ENCODE measurements at regions not wholly inside any gene's neighbourhood (a gene's known extent, or its start where the extent isn't known, plus 50 kb on each side); places are given as distances from the start of the nearest gene placed in this dataset.

GRCh38 chr6:40286721-40287120 is 300.4 kb downstream of the LRFN2 start:
- no peak overlapping the region for H3K4me3 Mint-ChIP-seq (ENCODE audit: unreplicated experiment)
- no peak overlapping the region for H3K27ac Mint-ChIP-seq (ENCODE audit: unreplicated experiment)
- H3K9me3 Mint-ChIP-seq (ENCODE audit: unreplicated experiment), result no peaks in the 10 kb centered on the region
- H3K4me1 Mint-ChIP-seq (ENCODE audit: unreplicated experiment), result peaks cover 1% of the 10 kb centered on the region
- TF ChIP-seq CTCF (IDR thresholded peaks at IDR 0.05; ENCODE audit: unreplicated experiment), result no peak
- no peak for DNase-seq (ENCODE audit: low spot score)
- no peaks in the 10 kb centered on the region for H3K36me3 Mint-ChIP-seq (ENCODE audit: low read depth, unreplicated experiment)
- peaks cover 4% of the 10 kb centered on the region for H3K27me3 Mint-ChIP-seq (ENCODE audit: unreplicated experiment)

GRCh38 chr6:40285996-40286395 is 301.2 kb downstream of the LRFN2 start:
- Mint-ChIP-seq H3K9me3 (ENCODE audit: unreplicated experiment) (no peaks in the 10 kb centered on the region), H3K27me3 (ENCODE audit: unreplicated experiment) (peaks cover 4% of the 10 kb centered on the region), H3K36me3 (ENCODE audit: low read depth, unreplicated experiment) (no peaks in the 10 kb centered on the region), H3K4me1 (ENCODE audit: unreplicated experiment) (peaks cover 7% of the 10 kb centered on the region), H3K4me3 (ENCODE audit: unreplicated experiment) (no peak overlapping the region), H3K27ac (ENCODE audit: unreplicated experiment) (no peak overlapping the region)
- TF ChIP-seq CTCF (IDR thresholded peaks at IDR 0.05; ENCODE audit: unreplicated experiment), result no peak
- DNase-seq (ENCODE audit: low spot score), result no peak

- H3K27ac Mint-ChIP-seq (ENCODE audit: unreplicated experiment), result no peak overlapping the region
- H3K4me3 Mint-ChIP-seq (ENCODE audit: unreplicated experiment), result no peak overlapping the region
Measured at GRCh38 chr6:40285535-40285934, 301.6 kb downstream of the LRFN2 start.

GRCh38 chr6:40282986-40283385 is 304.2 kb downstream of the LRFN2 start:
- no peak overlapping the region for H3K27ac Mint-ChIP-seq (ENCODE audit: unreplicated experiment)
- no peak overlapping the region for H3K4me3 Mint-ChIP-seq (ENCODE audit: unreplicated experiment)
- no peaks in the 10 kb centered on the region for H3K36me3 Mint-ChIP-seq (ENCODE audit: low read depth, unreplicated experiment)
- H3K9me3 Mint-ChIP-seq (ENCODE audit: unreplicated experiment), result no peaks in the 10 kb centered on the region
- peaks cover 4% of the 10 kb centered on the region for H3K27me3 Mint-ChIP-seq (ENCODE audit: unreplicated experiment)
- DNase-seq (ENCODE audit: low spot score), result no peak
- no peak for TF ChIP-seq CTCF (IDR thresholded peaks at IDR 0.05; ENCODE audit: unreplicated experiment)
- H3K4me1 Mint-ChIP-seq (ENCODE audit: unreplicated experiment), result peaks cover 7% of the 10 kb centered on the region

More at GRCh38 chr6:40285535-40285934, 301.6 kb downstream of the LRFN2 start:
- no peak for TF ChIP-seq CTCF (IDR thresholded peaks at IDR 0.05; ENCODE audit: unreplicated experiment)
- peaks cover 4% of the 10 kb centered on the region for H3K27me3 Mint-ChIP-seq (ENCODE audit: unreplicated experiment)
- no peaks in the 10 kb centered on the region for H3K9me3 Mint-ChIP-seq (ENCODE audit: unreplicated experiment)
- H3K36me3 Mint-ChIP-seq (ENCODE audit: low read depth, unreplicated experiment), result no peaks in the 10 kb centered on the region
- peaks cover 7% of the 10 kb centered on the region for H3K4me1 Mint-ChIP-seq (ENCODE audit: unreplicated experiment)
- no peak for DNase-seq (ENCODE audit: low spot score)

- Mint-ChIP-seq H3K27me3 (ENCODE audit: unreplicated experiment) (no peaks in the 10 kb centered on the region), H3K4me1 (ENCODE audit: unreplicated experiment) (peaks cover 7% of the 10 kb centered on the region), H3K36me3 (ENCODE audit: low read depth, unreplicated experiment) (no peaks in the 10 kb centered on the region), H3K27ac (ENCODE audit: unreplicated experiment) (no peak overlapping the region), H3K4me3 (ENCODE audit: unreplicated experiment) (no peak overlapping the region), H3K9me3 (ENCODE audit: unreplicated experiment) (no peaks in the 10 kb centered on the region)
- TF ChIP-seq CTCF (IDR thresholded peaks at IDR 0.05; ENCODE audit: unreplicated experiment), result no peak
- DNase-seq (ENCODE audit: low spot score), result no peak
Measured at GRCh38 chr6:40281402-40281801, 305.8 kb downstream of the LRFN2 start.
